Peyer's patch (tissue), 4 donors: ENCODE measurements at regions not wholly inside any gene's neighbourhood (a gene's known extent, or its start where the extent isn't known, plus 50 kb on each side); places are given as distances from the start of the nearest gene placed in this dataset.
"Not testable (repeated sequence)": the region's sequence is repeated elsewhere in the genome, so short reads cannot be mapped to it uniquely, and the experiment has no call there.

ENCODE experiments used
- DNase-seq, 3 donors: peaks; one replicate each; pipeline ENCODE4 v3.0.0-alpha.2; 2017 to 2019
- H3K27ac ChIP-seq, 4 donors: fragments of 200-600 bp; sonication (generic); one replicate each; pipeline ENCODE4 v1.5.1; 2016 to 2019
- H3K27me3 ChIP-seq, 2 donors: fragments of 200-600 bp; sonication (generic); one replicate each; pipeline ENCODE4 v1.5.1; 2019
- H3K36me3 ChIP-seq, 3 donors: fragments of 200-600 bp; sonication (generic); one replicate each; pipeline ENCODE4 v1.5.1; 2016 to 2019
- H3K4me1 ChIP-seq, 4 donors: fragments of 200-600 bp; sonication (generic); one replicate each; pipeline ENCODE4 v1.5.1; 2016 to 2019
- H3K4me3 ChIP-seq, 4 donors: fragments of 200-600 bp; sonication (generic); 1 replicate in 3 of 4; 2 replicates in 1 of 4; pipeline ENCODE4 v1.5.1; 2016 to 2019; ENCODE audit warnings: mild to moderate bottlenecking in 1 of 4
- H3K9me3 ChIP-seq, 4 donors: fragments of 200-600 bp; sonication (generic); one replicate each; pipeline ENCODE4 v1.5.1; 2016 to 2019; ENCODE audit warnings: mild to moderate bottlenecking in 1 of 4
- CTCF ChIP-seq, 6 experiments: fragments of 450-650 bp in 4 of 6; fragments of 200-600 bp in 2 of 6; sonication (generic) in 1 of 6; IDR thresholded peaks; one replicate each; pipeline ENCODE4 v1.5.1; 2017 to 2019; ENCODE audit warnings: antibody characterized with exemption in 6 of 6, mild to moderate bottlenecking in 3 of 6, moderate library complexity in 1 of 6
- POLR2A ChIP-seq, 2 donors: fragments of 450-650 bp; IDR thresholded peaks; one replicate each; pipeline ENCODE4 v1.5.1; 2017; ENCODE audit warnings: antibody characterized with exemption in 2 of 2, mild to moderate bottlenecking in 2 of 2, moderate library complexity in 2 of 2

DNA sequence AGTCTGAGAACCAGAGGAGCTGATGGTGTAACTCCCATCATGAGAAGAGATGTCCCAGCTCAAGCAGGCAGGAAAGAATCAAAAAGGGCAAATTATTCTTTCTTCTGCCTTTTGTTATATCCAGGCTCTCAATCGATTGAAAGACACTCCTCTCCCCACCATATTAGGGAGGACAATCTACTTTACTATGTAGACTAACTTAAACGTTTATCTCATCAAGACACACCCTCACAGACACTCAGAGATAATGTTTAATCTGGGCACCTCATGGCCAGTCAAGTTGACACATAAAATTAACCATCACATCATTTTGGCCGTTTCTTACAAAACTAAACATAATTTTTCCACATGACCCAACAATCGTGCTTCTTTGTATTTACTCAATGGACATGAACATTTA, 534.3 kb upstream of the RORB start:
- Histone ChIP-seq H3K4me1 (no peaks in the 10 kb centered on the region), H3K4me3 (no peak overlapping the region), H3K27me3 (no peaks in the 10 kb centered on the region), H3K9me3 (no peaks in the 10 kb centered on the region), H3K36me3 (no peaks in the 10 kb centered on the region), H3K27ac (no peak overlapping the region)
- TF ChIP-seq POLR2A (IDR thresholded peaks at IDR 0.05) (no peak), CTCF (IDR thresholded peaks at IDR 0.05) (no peak)
- DNase-seq = no peak

DNA sequence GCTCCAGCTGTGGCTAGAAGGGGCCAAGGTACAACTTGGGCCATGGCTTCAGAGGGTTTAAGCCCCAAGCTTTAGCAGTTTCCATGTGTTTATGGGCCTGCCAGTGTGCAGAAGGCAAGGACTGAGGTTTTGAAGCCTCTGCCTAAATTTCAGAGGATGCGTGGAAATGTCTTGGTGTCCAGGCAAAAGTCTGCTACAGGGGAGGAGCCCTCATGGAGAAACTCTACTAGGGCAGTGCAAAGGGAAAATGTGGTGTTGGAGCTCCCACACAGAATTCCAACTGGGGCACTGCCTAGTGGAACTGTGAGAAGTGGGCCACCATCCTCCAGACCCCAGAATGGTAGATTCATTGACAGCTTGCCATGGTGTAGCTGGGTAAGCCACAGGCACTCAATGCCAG, 527.2 kb upstream of the RORB start:
- Histone ChIP-seq H3K4me1 (no peaks in the 10 kb centered on the region), H3K27ac (no peak overlapping the region), H3K9me3 (no peaks in the 10 kb centered on the region), H3K27me3 (no peaks in the 10 kb centered on the region), H3K4me3 (no peak overlapping the region), H3K36me3 (no peaks in the 10 kb centered on the region)
- no peak for TF ChIP-seq POLR2A (IDR thresholded peaks at IDR 0.05)
- no peak for TF ChIP-seq CTCF (IDR thresholded peaks at IDR 0.05)
- no peak for DNase-seq

DNA sequence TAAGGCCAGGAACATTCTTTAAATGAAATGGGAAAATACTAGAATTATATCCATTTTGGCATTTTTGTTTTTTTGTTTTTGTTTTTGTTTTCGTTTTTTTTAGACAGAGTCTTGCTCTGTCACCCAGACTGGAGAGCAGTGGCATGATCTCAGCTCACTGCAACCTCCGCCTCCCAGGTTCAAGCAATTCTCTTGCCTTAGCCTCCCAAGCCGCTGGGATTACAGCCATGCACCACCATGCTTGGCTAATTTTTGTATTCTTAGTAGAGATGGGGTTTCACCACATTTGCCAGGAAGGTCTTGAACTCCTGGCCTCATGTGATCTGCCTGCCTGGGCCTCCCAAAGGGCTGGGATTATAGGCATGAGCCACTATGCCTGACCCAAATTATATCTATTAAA, 520.7 kb upstream of the RORB start:
- not testable (repeated sequence) for H3K4me1 ChIP-seq, H3K4me3 ChIP-seq, H3K27ac ChIP-seq, H3K27me3 ChIP-seq, H3K9me3 ChIP-seq, H3K36me3 ChIP-seq, DNase-seq

- Histone ChIP-seq H3K4me3 (no peak overlapping the region), H3K27me3 (no peaks in the 10 kb centered on the region), H3K4me1 (no peaks in the 10 kb centered on the region), H3K9me3 (no peaks in the 10 kb centered on the region), H3K36me3 (no peaks in the 10 kb centered on the region), H3K27ac (no peak overlapping the region)
- TF ChIP-seq POLR2A (IDR thresholded peaks at IDR 0.05) (no peak), CTCF (IDR thresholded peaks at IDR 0.05) (no peak)
- DNase-seq = no peak
These were observed 517.3 kb upstream of the RORB start for GRCh38 chr9:73979894-73980264.

GRCh38 chr9:73980754-73981153, 516.4 kb upstream of the RORB start:
- no peak overlapping the region for H3K27ac ChIP-seq
- TF ChIP-seq POLR2A (IDR thresholded peaks at IDR 0.05) (no peak), CTCF (IDR thresholded peaks at IDR 0.05) (no peak)
- no peaks in the 10 kb centered on the region for H3K9me3 ChIP-seq
- no peaks in the 10 kb centered on the region for H3K36me3 ChIP-seq
- no peaks in the 10 kb centered on the region for H3K27me3 ChIP-seq
- DNase-seq = no peak
- no peaks in the 10 kb centered on the region for H3K4me1 ChIP-seq
- no peak overlapping the region for H3K4me3 ChIP-seq

GRCh38 chr9:73981405-73981804, 515.7 kb upstream of the RORB start:
- DNase-seq = no peak
- H3K9me3 ChIP-seq = no peaks in the 10 kb centered on the region
- H3K4me1 ChIP-seq = no peaks in the 10 kb centered on the region
- no peak for TF ChIP-seq CTCF (IDR thresholded peaks at IDR 0.05)
- no peak for TF ChIP-seq POLR2A (IDR thresholded peaks at IDR 0.05)
- H3K4me3 ChIP-seq = no peak overlapping the region
- no peaks in the 10 kb centered on the region for H3K27me3 ChIP-seq
- H3K27ac ChIP-seq = no peak overlapping the region
- H3K36me3 ChIP-seq = no peaks in the 10 kb centered on the region
